SK-N-SH (cell line): ENCODE measurements at regions not wholly inside any gene's neighbourhood (a gene's known extent, or its start where the extent isn't known, plus 50 kb on each side); places are given as distances from the start of the nearest gene placed in this dataset.

Source experiments
- CTCF ChIA-PET: fragments of 300-600, 350-600 bp; formaldehyde crosslinking; extraction: SDS; loops from one replicate; lab custom pipeline; 2021; lab: Yijun Ruan, JAX
- POLR2A ChIA-PET: fragments of 350-600 bp; sonication (Branson Sonifier 250); formaldehyde crosslinking; extraction: SDS; loops from one replicate; lab custom pipeline; 2020; ENCODE audit warnings: antibody characterized with exemption, inconsistent platforms; lab: Yijun Ruan, JAX
- DNase-seq: peaks from one replicate; pipeline ENCODE4 v3.0.0; 2012
- H2AFZ ChIP-seq: fragments of 200-600 bp; sonication (generic); 2 replicates; pipeline ENCODE4 v1.8.1; 2016; ENCODE audit warnings: antibody characterized with exemption, mild to moderate bottlenecking, low read depth
- H3F3A ChIP-seq: fragments of 200-600 bp; sonication (generic); replicated peaks from 2 replicates; pipeline ENCODE3; 2016; ENCODE audit warnings: antibody characterized with exemption, mild to moderate bottlenecking; ENCODE audit not compliant: insufficient read depth
- H3K27ac ChIP-seq, 2 experiments: fragments of 200-500 bp in 1 of 2; fragments of 200-600 bp in 1 of 2; sonication (Bioruptor generic) in 1 of 2; sonication (generic), shearing (Covaris generic) in 1 of 2; 2 replicates each; pipeline versions ENCODE4 v1.5.1 to v1.6.1; 2014 to 2016; ENCODE audit warnings: low read depth in 2 of 2, inconsistent platforms in 1 of 2, low read length in 1 of 2, mild to moderate bottlenecking in 1 of 2, mixed read lengths in 1 of 2
- H3K27me3 ChIP-seq: fragments of 200-600 bp; sonication (generic), shearing (Covaris generic); 2 replicates; pipeline ENCODE4 v1.6.1; 2016; ENCODE audit warnings: mixed run types; ENCODE audit not compliant: insufficient read depth
- H3K36me3 ChIP-seq, 2 experiments: fragments of 200-500 bp in 1 of 2; fragments of 200-600 bp in 1 of 2; sonication (Bioruptor generic) in 1 of 2; sonication (generic) in 1 of 2; replicated peaks in 1 of 2; 2 replicates each; pipeline versions ENCODE3 to v1.5.1; 2014 to 2016; ENCODE audit warnings: low read length in 1 of 2, mild to moderate bottlenecking in 1 of 2; ENCODE audit not compliant: insufficient read depth in 2 of 2, control insufficient read depth in 1 of 2
- H3K4me1 ChIP-seq, 2 experiments: fragments of 200-500 bp in 1 of 2; fragments of 200-600 bp in 1 of 2; sonication (Bioruptor generic) in 1 of 2; sonication (generic), shearing (Covaris generic) in 1 of 2; 2 replicates each; pipeline versions ENCODE4 v1.5.1 to v1.6.1; 2014 to 2016; ENCODE audit warnings: low read depth in 1 of 2, low read length in 1 of 2, mixed run types in 1 of 2; ENCODE audit not compliant: insufficient read depth in 2 of 2, control insufficient read depth in 1 of 2
- H3K4me2 ChIP-seq: fragments of 200-600 bp; sonication (generic), shearing (Covaris generic); 2 replicates; pipeline ENCODE4 v1.6.1; 2017; ENCODE audit warnings: mixed run types
- H3K4me3 ChIP-seq, 2 experiments: fragments of 200-500 bp in 1 of 2; fragments of 200-600 bp in 1 of 2; sonication (Bioruptor generic) in 1 of 2; sonication (generic), shearing (Covaris generic) in 1 of 2; 2 replicates each; pipeline versions ENCODE4 v1.5.1 to v1.8.1; 2014 to 2016; ENCODE audit warnings: low read depth in 2 of 2, inconsistent platforms in 1 of 2, low read length in 1 of 2, mild to moderate bottlenecking in 1 of 2, mixed read lengths in 1 of 2, moderate library complexity in 1 of 2
- H3K79me2 ChIP-seq: fragments of 200-600 bp; sonication (generic); 2 replicates; pipeline ENCODE4 v1.8.1; 2017; ENCODE audit warnings: mild to moderate bottlenecking; ENCODE audit not compliant: insufficient read depth
- H3K9ac ChIP-seq: fragments of 200-600 bp; sonication (generic); 2 replicates; pipeline ENCODE4 v1.6.1; 2017; ENCODE audit warnings: mixed run types
- H3K9me2 ChIP-seq: fragments of 200-600 bp; sonication (generic); 2 replicates; pipeline ENCODE4 v1.6.1; 2017; ENCODE audit warnings: mixed run types
- H3K9me3 ChIP-seq: fragments of 200-600 bp; sonication (generic); 2 replicates; pipeline ENCODE4 v1.6.1; 2017; ENCODE audit warnings: mixed run types, mild to moderate bottlenecking, moderate library complexity
- H4K20me1 ChIP-seq: fragments of 200-600 bp; sonication (generic); 2 replicates; pipeline ENCODE4 v1.6.1; 2017; ENCODE audit warnings: mild to moderate bottlenecking, mixed run types; ENCODE audit not compliant: insufficient read depth
- CHD2 ChIP-seq: fragments of 150-350 bp; IDR thresholded peaks from 2 replicates; pipeline ENCODE4 v1.6.1; 2018; ENCODE audit warnings: low read length; ENCODE audit not compliant: partially characterized antibody
- CTCF ChIP-seq: fragments of 200-600 bp; sonication (generic); IDR thresholded peaks from 2 replicates; pipeline ENCODE4 v1.6.1; 2017; ENCODE audit warnings: antibody characterized with exemption, mild to moderate bottlenecking, moderate library complexity
- ELF1 ChIP-seq: IDR thresholded peaks from 2 replicates; pipeline ENCODE4 v1.4.0; 2012
- EZH2phosphoT487 ChIP-seq: fragments of 200-600 bp; sonication (generic); IDR thresholded peaks from 2 replicates; pipeline ENCODE4 v1.6.1; 2017; ENCODE audit warnings: low read depth, mixed run types, mild to moderate bottlenecking, antibody characterized with exemption, moderate library complexity, borderline replicate concordance
- FOXJ3 ChIP-seq: sonication (generic); formaldehyde crosslinking; IDR thresholded peaks from 2 replicates; pipeline ENCODE4 v1.5.1; 2020; ENCODE audit warnings: mild to moderate bottlenecking, missing genetic modification reagents
- IRF3 ChIP-seq: fragments of 150-350 bp; IDR thresholded peaks from 2 replicates; pipeline ENCODE4 v1.6.1; 2016; ENCODE audit warnings: mild to moderate bottlenecking, low read depth, low read length
- MAX ChIP-seq: IDR thresholded peaks from 2 replicates; pipeline ENCODE4 v1.4.0; 2012; ENCODE audit warnings: low read depth
- NFIC ChIP-seq: IDR thresholded peaks from 2 replicates; pipeline ENCODE4 v1.4.0; 2012; ENCODE audit warnings: borderline replicate concordance
- NRF1 ChIP-seq: IDR thresholded peaks from 2 replicates; pipeline ENCODE4 v1.6.1; 2012; ENCODE audit warnings: low read depth, mild to moderate bottlenecking, low read length
- RCOR1 ChIP-seq: fragments of 150-350 bp; IDR thresholded peaks from 2 replicates; pipeline ENCODE4 v1.6.1; 2017; ENCODE audit warnings: antibody characterized with exemption, low read length
- RFX5 ChIP-seq: IDR thresholded peaks from 2 replicates; pipeline ENCODE4 v1.6.1; 2012; ENCODE audit warnings: mild to moderate bottlenecking, improper control_type of control experiment, low read length
- USF2 ChIP-seq: fragments of 150-350 bp; IDR thresholded peaks from 2 replicates; pipeline ENCODE4 v1.6.1; 2017; ENCODE audit warnings: antibody characterized with exemption, low read length, low read depth, borderline replicate concordance
- YY1 ChIP-seq: IDR thresholded peaks from 2 replicates; pipeline ENCODE4 v1.4.0; 2012; ENCODE audit warnings: low read depth, mild to moderate bottlenecking
- WGBS: methylation state at CpG from one replicate; pipeline ENCODE4 v1.1.6; 2017; ENCODE audit warnings: low lambda C conversion rate; 5-methylcytosine and 5-hydroxymethylcytosine counted together
- TF ChIP-seq, protein P1 (sequence below): IDR thresholded peaks from 2 replicates; pipeline ENCODE4 v1.4.0; 2012; ENCODE audit warnings: low read depth, borderline replicate concordance

DNA sequence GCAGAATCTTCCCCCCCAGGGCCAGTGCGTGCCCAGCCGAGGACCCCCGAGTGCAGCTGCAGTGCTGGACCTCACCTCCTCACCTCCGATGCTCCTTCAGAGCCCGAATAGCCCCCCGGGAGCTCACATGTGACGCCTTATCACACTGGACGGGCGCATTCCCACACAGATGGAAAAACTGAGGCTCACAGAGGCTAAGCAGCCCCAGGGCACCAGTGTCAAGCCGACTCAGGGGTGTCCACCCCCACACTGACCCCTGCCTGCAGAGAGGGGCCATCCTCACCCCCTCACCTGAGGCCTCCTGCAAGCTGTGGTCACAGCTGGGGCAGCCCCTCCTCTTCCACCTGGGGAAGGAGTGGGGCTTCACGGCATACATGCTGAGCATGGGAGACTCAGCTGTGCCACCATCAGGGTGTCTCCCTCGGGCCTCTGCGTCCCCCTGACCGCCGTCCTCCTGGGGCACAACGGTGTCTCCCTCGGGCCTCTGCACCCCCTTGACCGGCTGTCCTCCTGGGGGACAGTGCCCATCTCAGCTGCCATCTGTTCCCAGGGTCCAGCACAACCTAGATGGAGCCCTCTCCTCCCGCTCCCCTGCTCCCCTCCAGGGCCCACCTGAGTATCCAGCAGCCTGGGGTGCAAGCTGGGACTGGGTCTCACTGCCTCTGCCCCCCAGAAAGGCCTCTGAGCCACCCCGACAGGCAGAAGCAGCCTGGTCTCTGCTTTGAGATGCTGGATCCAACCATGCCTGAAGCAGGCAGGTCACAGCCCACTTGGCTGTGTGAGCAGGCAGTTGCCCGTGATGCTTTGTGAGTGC, 85.3 kb upstream of the NKX1-1 start:
- TF ChIP-seq CTCF (no peak), IRF3 (no peak), YY1 (no peak), MAX (no peak), EZH2phosphoT487 (no peak)
- TF ChIP-seq, protein P1, sequence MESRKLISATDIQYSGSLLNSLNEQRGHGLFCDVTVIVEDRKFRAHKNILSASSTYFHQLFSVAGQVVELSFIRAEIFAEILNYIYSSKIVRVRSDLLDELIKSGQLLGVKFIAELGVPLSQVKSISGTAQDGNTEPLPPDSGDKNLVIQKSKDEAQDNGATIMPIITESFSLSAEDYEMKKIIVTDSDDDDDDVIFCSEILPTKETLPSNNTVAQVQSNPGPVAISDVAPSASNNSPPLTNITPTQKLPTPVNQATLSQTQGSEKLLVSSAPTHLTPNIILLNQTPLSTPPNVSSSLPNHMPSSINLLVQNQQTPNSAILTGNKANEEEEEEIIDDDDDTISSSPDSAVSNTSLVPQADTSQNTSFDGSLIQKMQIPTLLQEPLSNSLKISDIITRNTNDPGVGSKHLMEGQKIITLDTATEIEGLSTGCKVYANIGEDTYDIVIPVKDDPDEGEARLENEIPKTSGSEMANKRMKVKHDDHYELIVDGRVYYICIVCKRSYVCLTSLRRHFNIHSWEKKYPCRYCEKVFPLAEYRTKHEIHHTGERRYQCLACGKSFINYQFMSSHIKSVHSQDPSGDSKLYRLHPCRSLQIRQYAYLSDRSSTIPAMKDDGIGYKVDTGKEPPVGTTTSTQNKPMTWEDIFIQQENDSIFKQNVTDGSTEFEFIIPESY: no peak
- Histone ChIP-seq H3K27ac (no peak overlapping the region), H3K9me2 (no peaks in the 10 kb centered on the region), H3K27me3 (peaks cover 66% of the 10 kb centered on the region), H2AFZ (no peak overlapping the region), H3F3A (no peaks in the 10 kb centered on the region), H3K79me2 (no peaks in the 10 kb centered on the region), H3K4me1 (peaks cover 0 to 7% of the 10 kb centered on the region in 2 experiments; a peak in 1 of 4 replicates), H3K4me3 (no peak overlapping the region), H3K36me3 (no peaks in the 10 kb centered on the region), H3K9ac (no peak overlapping the region), H3K9me3 (no peaks in the 10 kb centered on the region), H3K4me2 (no peak overlapping the region), H4K20me1 (no peaks in the 10 kb centered on the region)
- 39% methylated on average over 9 of the region's 21 CpGs for WGBS
- DNase-seq: no peak
- CTCF ChIA-PET: interaction anchor here (0.9 to 6.1 kb wide), 5 partner anchors 15 to 135 kb away, joined by 3 to 21 read pairs (median 3); no protein-coding TSS in a partner anchor
- POLR2A ChIA-PET: no interaction called here

DNA sequence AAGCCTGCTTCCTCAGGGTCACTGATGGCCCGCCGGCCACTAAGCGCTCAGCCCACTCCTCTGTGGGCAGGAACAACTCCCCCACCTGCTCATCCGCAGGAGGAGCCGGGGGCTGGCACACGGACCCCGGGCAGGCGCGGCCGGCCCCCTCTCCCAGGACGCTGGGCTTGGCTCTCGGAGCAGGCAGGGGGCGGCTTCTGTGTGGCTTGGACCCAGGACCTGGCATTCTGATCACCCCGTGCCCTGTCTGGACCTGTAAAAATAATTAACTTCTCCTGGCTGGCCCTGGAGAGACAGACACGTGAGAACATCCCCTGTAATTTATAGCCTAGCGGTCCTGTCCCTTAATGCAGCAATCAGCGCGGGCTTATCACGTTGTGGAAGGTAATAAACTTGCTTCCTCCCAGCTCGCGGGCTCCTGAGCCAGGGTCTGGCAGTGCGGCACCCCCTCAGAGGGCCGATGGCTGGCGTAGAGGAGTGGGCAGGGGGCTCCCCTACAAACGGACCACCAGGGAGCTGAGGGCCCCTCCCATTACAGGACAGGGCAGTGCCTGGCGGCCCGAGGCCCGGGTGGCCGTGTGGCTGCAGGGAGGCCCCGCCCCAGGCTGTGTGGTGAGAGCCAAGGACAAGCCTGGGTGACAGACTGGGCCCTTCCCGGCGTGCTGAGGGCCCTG, 84.5 kb upstream of the NKX1-1 start:
- Histone ChIP-seq H3K79me2 (no peaks in the 10 kb centered on the region), H3K4me2 (no peak overlapping the region), H3K9me2 (no peaks in the 10 kb centered on the region), H3K4me3 (no peak overlapping the region; a peak in 1 of 4 replicates), H3K9ac (no peak overlapping the region), H3K36me3 (no peaks in the 10 kb centered on the region), H3K27ac (no peak overlapping the region), H4K20me1 (no peaks in the 10 kb centered on the region), H3F3A (no peaks in the 10 kb centered on the region), H3K4me1 (peaks cover 0 to 7% of the 10 kb centered on the region in 2 experiments; a peak in 1 of 4 replicates), H3K9me3 (no peaks in the 10 kb centered on the region), H3K27me3 (peaks cover 61% of the 10 kb centered on the region), H2AFZ (no peak overlapping the region)
- CTCF ChIA-PET: interaction anchor here (0.9 to 6.1 kb wide), 4 partner anchors 16 to 58 kb away, joined by 3 to 21 read pairs (median 6); no protein-coding TSS in a partner anchor
- DNase-seq: peak; percentile 69
- WGBS: 24% methylated on average over 7 of the region's 32 CpGs
- POLR2A ChIA-PET: no interaction called here
- TF ChIP-seq ELF1 (no peak), RFX5 (no peak), USF2 (no peak), NFIC (no peak), NRF1 (no peak), FOXJ3 (CRISPR knock-in tag) (no peak), RCOR1 (no peak), CHD2 (no peak), IRF3 (no peak)
- TF ChIP-seq, protein P1: no peak
